ENCODE measurements at regions not wholly inside any gene's neighbourhood (a gene's known extent, or its start where the extent isn't known, plus 50 kb on each side); places are given as distances from the start of the nearest gene placed in this dataset.

DNA sequence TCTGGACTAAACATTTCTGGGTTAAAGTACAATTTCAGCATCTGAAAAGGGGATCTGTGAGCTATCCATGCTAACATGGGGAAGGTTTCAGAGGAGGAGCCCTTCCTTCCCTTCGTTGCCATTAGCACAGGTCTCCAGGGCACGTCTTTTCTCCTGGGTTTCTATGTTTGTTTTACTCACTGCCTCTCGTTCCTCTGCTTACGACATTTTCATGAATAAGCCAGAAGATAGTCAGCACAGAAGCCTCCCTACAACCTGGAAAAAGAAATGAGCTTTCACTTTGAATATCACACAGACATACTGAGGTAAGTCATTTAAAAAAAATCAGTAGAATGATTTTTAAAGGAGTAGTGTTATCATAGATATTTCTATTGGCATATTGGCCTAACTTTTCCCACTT is 117.2 kb upstream of the KCNMB2 start:
- DNase-seq (ENCODE audit: low read depth, low spot score): no peak
- no peak overlapping the region for H3K4me3 ChIP-seq (ENCODE audit: low read length)

DNA sequence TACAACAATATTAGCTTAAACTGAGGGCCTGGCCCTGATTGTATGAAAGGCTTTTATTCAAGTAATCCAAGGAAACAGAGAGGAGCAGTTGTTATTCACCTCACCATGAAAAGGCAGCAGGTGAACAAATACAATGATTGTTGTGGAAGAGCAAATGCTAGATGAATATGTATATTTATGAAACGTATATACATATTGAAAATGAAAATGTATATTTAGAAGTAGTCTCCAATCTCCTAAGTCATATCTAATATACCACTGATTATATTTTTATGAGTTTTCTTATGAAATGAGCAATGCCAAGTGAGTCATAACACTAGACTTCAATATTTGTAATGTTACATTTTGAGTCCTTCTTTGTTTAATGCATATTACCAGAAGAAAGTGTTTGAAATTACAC is 116.2 kb upstream of the KCNMB2 start:
- DNase-seq (ENCODE audit: low read depth, low spot score): no peak
- H3K4me3 ChIP-seq (ENCODE audit: low read length): no peak overlapping the region

DNA sequence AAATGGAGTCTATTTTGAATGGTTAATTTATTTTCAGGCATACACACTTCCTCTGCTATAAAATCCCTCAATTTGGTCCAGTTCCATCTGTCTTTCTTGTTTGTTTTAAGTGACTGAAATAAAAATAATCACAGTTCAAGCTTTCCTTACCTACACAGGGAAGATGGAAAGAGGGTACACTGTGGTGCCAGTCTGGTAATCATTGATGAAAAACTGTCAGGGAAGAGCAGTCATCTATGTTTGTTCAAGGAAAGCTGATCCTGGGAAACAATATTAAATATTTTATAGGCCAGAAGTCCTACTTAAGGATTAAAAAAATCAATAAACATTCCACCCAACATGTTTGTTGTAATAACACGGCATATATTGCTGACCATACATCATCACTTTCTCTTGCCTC is 115.2 kb upstream of the KCNMB2 start:
- DNase-seq (ENCODE audit: low read depth, low spot score): no peak
- no peak overlapping the region for H3K4me3 ChIP-seq (ENCODE audit: low read length)

DNA sequence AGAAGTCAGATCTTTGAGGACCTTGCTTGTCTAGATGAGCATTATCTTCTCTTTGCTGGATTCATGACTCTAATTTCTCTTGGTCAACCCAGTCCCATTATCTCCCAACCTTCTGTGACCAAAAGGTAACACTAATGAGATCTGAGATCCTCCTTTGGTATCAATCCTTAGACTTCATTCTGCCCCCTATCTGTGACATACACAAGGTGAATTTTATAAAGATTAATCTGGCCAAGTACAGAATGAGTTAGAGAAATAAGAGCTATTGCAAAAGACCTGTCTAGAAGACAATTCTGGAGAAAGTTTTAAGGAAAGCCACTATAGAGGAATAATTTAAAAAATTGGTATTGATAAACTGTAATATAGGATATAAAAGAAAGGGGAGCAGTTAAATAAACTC is 113.8 kb upstream of the KCNMB2 start:
- DNase-seq (ENCODE audit: low read depth, low spot score): no peak
- H3K4me3 ChIP-seq (ENCODE audit: low read length): no peak overlapping the region

DNA sequence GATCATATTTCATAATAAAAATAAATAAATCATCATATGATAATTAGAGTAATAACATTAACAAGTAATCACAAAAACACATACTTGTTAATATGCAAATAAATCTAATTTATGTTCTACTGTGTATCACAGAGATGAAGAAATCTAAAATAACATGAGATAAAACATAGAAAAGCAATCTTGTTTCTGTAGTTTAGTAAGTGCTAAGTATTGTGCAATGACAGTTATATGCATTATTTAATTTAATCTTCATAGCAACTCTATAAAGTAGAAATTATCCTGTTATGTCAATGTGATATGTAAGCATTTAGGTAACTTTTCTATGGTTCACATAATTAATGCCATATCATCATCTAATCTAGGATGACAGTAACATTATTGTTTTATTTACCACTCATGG is 108.2 kb upstream of the KCNMB2 start:
- DNase-seq (ENCODE audit: low read depth, low spot score): no peak
- H3K4me3 ChIP-seq (ENCODE audit: low read length): no peak overlapping the region

DNA sequence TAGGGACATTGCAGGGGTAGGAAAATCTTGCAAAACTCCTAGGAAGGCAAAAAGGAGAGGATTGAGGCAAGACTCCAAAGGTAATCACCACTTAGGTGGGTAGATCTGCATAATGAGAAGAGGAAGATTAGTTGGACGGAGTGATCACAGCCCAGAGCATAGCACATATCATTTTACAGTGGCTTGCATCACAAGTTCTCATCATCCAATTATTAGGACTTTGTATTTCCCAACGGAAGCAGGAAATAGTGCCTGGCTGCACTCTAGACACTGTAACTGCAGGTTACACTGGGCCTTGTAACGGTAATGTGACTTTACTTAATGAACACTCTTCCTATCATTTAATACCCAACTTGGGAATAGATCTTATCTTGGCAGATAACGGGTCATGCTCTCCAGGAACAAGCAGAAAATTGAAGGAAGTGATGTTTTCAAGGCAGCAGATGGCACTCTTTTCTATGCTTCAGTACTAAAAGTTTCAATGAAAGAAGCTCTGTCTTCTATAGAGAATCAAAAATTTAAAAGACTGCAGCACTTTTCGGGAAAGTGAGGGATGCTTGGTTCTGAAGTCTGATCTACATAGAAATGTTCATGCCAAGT is 101.9 kb upstream of the KCNMB2 start:
- DNase-seq (ENCODE audit: low read depth, low spot score): no peak
- no peak overlapping the region for H3K4me3 ChIP-seq (ENCODE audit: low read length)

DNA sequence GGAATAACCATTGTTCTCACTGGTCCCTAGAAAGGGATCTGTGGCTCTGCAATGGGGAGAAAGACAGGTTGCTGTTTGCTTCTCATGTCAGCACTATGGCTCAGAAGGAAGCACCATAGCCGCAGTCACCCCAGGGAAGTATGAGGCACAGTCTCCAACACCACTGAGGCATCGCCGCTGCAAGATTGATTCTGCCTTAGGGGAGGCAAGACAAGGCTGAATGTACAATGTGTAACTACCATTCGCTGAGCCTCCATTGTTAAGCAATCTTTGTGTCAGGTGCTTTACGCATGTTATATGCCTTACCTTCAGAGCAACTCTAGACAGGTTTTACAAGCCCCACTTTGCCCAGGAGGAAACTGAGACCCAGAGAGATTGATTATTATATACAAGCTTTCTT is 100.7 kb upstream of the KCNMB2 start:
- DNase-seq (ENCODE audit: low read depth, low spot score): no peak
- no peak overlapping the region for H3K4me3 ChIP-seq (ENCODE audit: low read length)

DNA sequence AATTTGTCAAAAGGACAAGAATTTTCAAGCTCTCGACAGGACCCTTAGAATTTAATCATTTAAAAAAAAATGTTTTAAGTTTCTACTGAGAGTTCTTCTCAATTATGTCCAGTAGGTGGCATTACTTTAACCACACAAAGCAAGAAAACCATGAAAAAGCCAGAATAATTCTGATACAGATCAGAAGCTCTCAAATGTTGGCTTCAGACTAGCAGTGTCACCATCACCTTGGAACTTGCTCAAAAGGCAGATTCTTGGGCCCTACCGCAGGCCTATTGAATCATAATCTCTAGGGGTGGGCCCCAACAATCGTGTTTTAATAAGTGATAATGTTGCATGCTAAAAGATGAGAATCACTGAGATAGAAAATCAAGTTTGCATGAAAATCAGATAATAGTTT is 99.5 kb upstream of the KCNMB2 start:
- peak; percentile 36 for DNase-seq (ENCODE audit: low read depth, low spot score)
- H3K4me3 ChIP-seq (ENCODE audit: low read length): no peak overlapping the region

DNA sequence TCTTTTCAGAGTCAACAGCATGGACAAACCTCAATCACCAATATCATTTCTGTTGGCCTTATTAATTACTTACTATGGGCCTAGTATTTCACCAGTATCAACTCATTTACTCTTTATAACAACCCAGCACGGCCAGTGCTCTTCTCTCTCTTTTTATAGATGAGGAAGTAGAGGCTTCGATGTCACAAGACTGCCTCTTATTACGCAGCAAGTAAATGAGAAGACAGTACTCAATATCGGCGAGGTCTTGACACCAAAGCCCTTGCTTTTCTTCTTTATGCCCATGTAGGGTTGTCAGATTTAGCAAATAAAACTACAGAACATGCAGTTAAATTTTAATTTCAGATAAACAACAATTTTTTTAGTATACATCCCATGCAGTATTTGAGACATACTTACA is 99.0 kb upstream of the KCNMB2 start:
- DNase-seq (ENCODE audit: low read depth, low spot score): no peak
- no peak overlapping the region for H3K4me3 ChIP-seq (ENCODE audit: low read length)

DNA sequence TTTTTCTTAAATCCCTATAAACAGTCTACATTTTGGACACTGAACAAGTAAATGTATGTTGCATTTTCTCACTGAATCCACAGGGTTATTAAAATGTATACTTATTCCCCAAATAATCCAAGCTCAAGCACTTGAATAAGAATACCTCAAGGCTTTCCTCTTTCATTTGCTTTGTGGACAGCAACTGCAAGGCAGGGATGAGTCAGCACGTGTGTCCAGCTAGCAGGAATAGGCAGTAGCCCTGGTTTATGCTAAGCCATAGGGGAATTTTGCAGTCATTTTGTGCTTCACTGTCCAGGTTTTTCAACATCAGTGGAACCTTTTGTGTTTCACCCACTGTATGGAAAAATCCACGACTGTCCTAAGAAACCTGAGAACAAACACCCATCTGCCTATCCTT is 96.7 kb upstream of the KCNMB2 start:
- H3K4me3 ChIP-seq (ENCODE audit: low read length): no peak overlapping the region
- DNase-seq (ENCODE audit: low read depth, low spot score): no peak

DNA sequence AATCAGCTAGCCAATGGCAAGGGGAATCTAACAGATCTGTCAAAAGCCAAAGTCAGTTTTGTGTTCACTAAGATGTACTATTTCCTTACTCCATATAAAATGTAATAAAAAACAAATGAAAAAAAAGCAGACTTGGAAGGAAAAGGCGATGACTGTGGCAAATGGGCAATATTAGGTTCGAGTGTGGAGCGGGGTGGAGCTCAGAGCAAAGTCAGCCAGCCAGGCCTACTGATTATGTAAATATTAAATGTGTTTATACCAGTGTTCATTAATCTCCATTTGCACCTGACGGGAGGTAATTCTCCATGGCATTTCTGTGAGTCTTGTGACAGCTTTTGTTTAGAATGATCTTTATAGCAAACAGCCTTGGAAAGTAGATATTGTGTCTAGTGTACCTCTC is 96.2 kb upstream of the KCNMB2 start:
- no peak overlapping the region for H3K4me3 ChIP-seq (ENCODE audit: low read length)
- DNase-seq (ENCODE audit: low read depth, low spot score): no peak

DNA sequence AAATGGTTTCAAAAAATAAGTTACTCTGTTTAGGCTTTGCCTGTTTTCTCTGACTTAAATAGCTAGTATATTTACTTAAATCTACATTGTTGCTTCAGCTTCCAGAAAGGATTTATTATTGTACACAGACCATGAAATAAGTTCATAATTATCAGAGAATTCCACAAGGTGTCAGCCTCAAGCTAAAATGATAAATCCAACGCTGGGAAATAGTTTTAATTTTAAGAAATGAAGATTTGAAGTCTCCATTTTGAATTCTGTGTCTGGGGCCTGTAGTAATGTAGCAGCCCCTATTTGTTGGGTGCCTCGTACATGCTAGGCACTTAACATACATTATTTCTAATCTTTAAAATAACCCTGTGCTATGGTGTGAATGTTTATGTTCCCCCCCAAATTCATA is 92.6 kb upstream of the KCNMB2 start:
- no peak overlapping the region for H3K4me3 ChIP-seq (ENCODE audit: low read length)
- no peak for DNase-seq (ENCODE audit: low read depth, low spot score)

DNA sequence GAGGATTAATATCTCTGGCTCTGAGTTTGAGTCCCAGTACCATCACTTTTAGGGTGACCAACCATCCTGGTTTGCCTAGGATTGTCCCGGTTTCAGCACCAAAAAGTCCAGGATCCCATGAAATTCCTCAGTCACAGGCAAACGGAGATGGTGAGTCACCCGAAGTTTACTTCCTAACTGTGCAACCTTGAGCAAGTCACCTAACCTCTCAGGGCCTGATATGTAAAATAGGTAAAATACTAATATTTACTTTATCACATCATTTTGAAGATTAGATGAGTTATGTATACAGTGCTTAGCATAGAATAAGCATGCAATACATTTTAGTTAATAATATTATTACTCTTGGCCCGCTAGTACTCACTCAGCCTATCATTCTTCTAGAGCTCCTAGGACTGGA is 91.1 kb upstream of the KCNMB2 start:
- H3K4me3 ChIP-seq (ENCODE audit: low read length): no peak overlapping the region
- DNase-seq (ENCODE audit: low read depth, low spot score): no peak

DNA sequence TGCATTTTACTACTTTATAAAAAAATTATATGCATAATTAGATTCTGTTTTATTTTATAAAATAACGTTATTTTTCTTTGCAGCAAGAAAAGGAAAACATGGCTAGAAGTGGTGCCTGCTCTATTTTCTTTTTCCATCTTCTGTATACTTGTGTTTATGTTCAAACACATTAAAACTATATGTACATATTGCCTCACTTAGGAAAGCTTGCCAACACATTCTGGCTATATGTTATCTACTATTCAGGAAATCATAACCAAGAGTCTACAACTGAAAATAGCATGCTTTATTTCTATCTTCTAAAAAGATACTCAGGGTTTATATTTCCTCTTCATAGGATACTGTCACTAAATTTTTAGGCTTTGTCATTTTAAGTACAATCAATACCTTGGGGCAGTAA is 90.2 kb upstream of the KCNMB2 start:
- DNase-seq (ENCODE audit: low read depth, low spot score): no peak
- no peak overlapping the region for H3K4me3 ChIP-seq (ENCODE audit: low read length)

DNA sequence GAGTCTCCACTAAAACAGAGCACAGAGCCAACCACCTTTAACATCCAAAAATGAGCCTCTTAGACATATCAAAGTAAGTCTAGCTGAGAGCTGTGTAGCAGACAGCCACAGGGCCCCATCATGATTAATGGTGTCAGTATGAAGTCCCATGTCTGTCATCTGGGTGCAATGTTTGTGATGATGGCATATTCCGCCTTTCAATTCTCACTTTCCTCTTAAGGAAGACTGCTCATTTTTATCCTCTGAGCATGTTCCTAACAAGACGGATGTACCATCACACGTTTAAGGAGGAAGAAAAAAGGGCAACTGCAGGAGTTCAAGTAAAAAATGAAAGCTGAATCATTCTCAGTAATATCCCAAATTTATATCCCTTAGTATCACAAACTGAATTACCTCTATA is 85.8 kb upstream of the KCNMB2 start:
- H3K4me3 ChIP-seq (ENCODE audit: low read length): no peak overlapping the region
- DNase-seq (ENCODE audit: low read depth, low spot score): no peak

DNA sequence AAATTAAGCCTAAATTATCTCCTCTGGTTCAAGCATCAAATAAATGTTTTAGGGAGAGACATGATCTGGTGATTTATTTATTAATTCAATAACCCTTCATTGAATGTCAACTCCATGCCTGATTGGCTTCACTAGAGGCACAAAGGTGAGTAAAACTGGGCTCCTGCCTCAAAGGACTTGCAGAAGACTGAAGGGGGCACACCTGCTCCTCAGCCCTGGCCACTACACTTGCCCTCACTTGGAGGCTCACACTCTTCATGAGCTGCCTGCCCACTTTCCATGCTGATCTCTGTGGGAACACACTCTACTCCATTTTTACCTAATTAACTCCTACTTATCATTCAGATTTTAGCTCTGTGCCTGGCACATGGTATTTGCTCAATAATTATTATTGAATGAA is 84.4 kb upstream of the KCNMB2 start:
- DNase-seq (ENCODE audit: low read depth, low spot score): no peak
- no peak overlapping the region for H3K4me3 ChIP-seq (ENCODE audit: low read length)

DNA sequence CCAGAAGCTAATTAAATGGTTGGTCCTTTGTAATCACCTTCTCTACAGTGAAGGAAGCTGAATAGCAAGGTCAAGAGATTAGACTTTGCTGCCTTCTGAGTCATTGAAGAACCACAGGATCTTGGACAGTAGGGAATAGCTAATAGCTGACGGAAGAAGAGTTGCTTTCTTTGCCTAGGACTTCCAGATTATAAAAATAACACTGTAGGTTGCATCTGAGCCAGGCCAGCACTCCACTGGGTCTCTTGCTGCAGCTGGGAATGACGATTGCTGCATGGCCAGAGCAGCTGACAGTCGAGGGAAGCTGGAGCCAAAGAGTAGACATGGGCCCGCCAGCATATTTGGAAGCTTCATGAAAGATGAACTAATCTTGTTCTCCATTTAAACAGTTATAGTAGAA is 81.5 kb upstream of the KCNMB2 start:
- H3K4me3 ChIP-seq (ENCODE audit: low read length): no peak overlapping the region
- no peak for DNase-seq (ENCODE audit: low read depth, low spot score)

DNA sequence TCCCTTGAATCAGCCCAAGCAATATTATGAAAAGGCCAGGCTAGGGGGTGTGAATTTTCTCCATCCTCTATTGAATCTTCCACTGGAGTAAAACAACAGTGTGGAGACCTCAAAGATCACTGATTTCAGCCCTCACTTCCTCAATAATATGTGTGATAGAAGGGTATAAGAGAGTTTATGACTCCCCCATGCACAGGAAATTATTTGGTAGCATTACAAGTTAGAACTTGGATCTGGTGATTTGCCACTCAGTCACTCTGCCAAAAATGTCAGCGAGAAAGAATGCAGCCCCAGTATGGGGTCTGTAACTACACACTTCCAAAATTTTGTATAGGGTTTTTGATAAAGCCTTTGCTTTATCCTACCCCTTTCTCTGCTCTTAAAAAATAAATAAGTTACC is 81.0 kb upstream of the KCNMB2 start:
- no peak for DNase-seq (ENCODE audit: low read depth, low spot score)

DNA sequence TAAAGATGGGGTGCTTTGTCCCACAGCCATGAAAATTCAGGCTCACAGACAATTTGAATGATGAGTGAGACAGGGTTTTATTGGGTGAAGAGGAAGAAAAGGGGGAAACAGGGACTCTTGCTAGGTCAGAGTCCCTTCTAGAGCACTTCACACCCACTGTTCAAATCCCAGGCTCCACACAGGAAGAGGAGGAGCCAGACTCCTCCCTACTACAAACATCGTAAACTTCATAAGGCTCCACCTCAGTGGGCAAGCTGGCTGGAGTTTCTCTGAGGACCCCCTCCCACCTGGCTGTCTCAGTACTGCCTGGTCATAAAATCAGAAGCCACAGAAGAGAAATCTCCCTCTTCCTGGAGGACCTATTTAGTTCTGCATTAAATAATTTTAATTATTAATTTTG is 80.3 kb upstream of the KCNMB2 start:
- H3K4me3 ChIP-seq (ENCODE audit: low read length): no peak overlapping the region
- no peak for DNase-seq (ENCODE audit: low read depth, low spot score)

More for the DNA sequence above, 81.0 kb upstream of the KCNMB2 start:
- no peak overlapping the region for H3K4me3 ChIP-seq (ENCODE audit: low read length)

DNA sequence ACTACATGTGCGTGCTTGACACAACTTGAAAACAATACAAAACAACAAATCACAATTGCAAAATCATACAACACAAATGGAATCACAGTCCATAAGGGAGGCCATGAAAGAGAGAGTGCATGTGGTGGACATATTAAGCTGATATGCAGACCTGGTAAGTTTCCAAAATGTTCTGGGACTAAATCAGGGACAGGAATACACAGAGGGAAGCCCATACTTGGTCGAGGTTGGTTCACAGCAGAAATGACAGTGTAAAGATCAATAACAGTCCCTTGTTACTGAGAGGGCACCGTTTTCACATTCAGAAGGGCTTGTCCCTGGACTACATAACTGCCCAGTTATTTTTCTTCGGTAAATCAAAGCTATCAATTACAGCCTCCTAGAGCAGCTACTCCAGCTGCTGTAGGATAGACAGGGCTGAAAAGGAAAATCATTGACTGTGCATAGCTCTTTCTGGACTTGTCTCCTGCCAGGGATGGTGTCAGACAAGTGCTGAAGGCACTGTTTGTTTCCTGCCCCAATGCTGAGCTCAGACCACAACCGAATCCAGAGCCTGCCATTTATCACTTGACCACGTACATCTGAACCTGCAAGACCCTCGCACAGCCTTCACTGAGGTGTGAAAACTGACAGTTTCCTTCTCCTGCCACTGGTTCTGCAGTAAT is 79.5 kb upstream of the KCNMB2 start:
- no peak overlapping the region for H3K4me3 ChIP-seq (ENCODE audit: low read length)
- no peak for DNase-seq (ENCODE audit: low read depth, low spot score)

DNA sequence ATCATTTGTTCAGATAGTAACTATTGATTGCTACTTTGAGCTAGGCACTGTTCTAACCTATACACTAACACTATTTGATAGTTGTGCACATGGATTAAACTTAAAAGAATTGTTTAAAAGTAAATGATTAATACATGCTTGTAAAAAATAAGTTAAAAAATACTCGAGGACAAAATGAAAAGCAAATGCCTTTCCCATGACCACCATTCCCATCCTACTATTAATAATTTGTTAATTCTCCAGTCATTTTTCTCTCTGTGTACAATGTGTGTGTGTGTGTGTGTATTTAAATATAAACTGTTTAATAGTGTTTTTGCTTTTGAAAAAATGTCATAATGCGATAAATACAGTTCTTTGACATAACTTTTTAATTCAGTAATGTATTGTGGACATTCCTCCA is 78.7 kb upstream of the KCNMB2 start:
- H3K4me3 ChIP-seq (ENCODE audit: low read length): no peak overlapping the region
- DNase-seq (ENCODE audit: low read depth, low spot score): no peak

Measured in Jurkat, Clone E6-1 (cell line).